Central memory CD8-positive, alpha-beta T cell (primary cell): ENCODE measurements at regions not wholly inside any gene's neighbourhood (a gene's known extent, or its start where the extent isn't known, plus 50 kb on each side); places are given as distances from the start of the nearest gene placed in this dataset.

Experiments used
- ATAC-seq: fragments of 150-1000 bp; cut with Tn5 transposase; replicated peaks from 2 replicates; pipeline ENCODE4 v1.10.0; 2022; ENCODE audit warnings: mild to moderate bottlenecking, moderate FRiP score, moderate number of reproducible peaks; ENCODE audit not compliant: poor library complexity, severe bottlenecking; ENCODE audit errors: extremely low read depth
- DNase-seq, 2 donors: peaks; one replicate each; pipeline ENCODE4 v3.0.0; 2021; ENCODE audit warnings: low spot score in 2 of 2
- H3K27ac Mint-ChIP-seq: one replicate; pipeline ENCODE4 v1.8.0; 2022; ENCODE audit warnings: low read depth, mild to moderate bottlenecking, moderate library complexity, mixed read lengths
- H3K27me3 Mint-ChIP-seq: one replicate; pipeline ENCODE4 v1.8.0; 2022; ENCODE audit warnings: mixed read lengths
- H3K36me3 Mint-ChIP-seq: one replicate; pipeline ENCODE4 v1.8.0; 2022; ENCODE audit warnings: mild to moderate bottlenecking, moderate library complexity, mixed read lengths; ENCODE audit not compliant: insufficient read depth
- H3K4me1 Mint-ChIP-seq: one replicate; pipeline ENCODE4 v1.8.0; 2022; ENCODE audit warnings: mixed read lengths
- H3K4me3 Mint-ChIP-seq: one replicate; pipeline ENCODE4 v1.8.0; 2022; ENCODE audit warnings: mild to moderate bottlenecking, moderate library complexity, mixed read lengths
- H3K9me3 Mint-ChIP-seq: one replicate; pipeline ENCODE4 v1.8.0; 2022; ENCODE audit warnings: mixed read lengths

GRCh38 chr15:39078026-39078425 lies 502.9 kb upstream of the THBS1 start:
- no peaks in the 10 kb centered on the region for H3K36me3 Mint-ChIP-seq
- no peak overlapping the region for H3K27ac Mint-ChIP-seq

GRCh38 chr15:39079296-39079847 lies 501.5 kb upstream of the THBS1 start:
- peaks cover 54% of the 10 kb centered on the region for H3K27me3 Mint-ChIP-seq
- H3K27ac Mint-ChIP-seq = no peak overlapping the region
- DNase-seq (no peak), ATAC-seq (no peak)
- no peaks in the 10 kb centered on the region for H3K9me3 Mint-ChIP-seq
- H3K36me3 Mint-ChIP-seq = no peaks in the 10 kb centered on the region
- H3K4me1 Mint-ChIP-seq = no peaks in the 10 kb centered on the region
- H3K4me3 Mint-ChIP-seq = no peak overlapping the region

More at GRCh38 chr15:39078026-39078425, 502.9 kb upstream of the THBS1 start:
- no peak for DNase-seq
- ATAC-seq = no peak
- H3K9me3 Mint-ChIP-seq = no peaks in the 10 kb centered on the region
- H3K4me1 Mint-ChIP-seq = no peaks in the 10 kb centered on the region
- no peak overlapping the region for H3K4me3 Mint-ChIP-seq
- H3K27me3 Mint-ChIP-seq = peaks cover 59% of the 10 kb centered on the region

- Mint-ChIP-seq H3K4me3 (no peak overlapping the region), H3K27me3 (peaks cover 37% of the 10 kb centered on the region), H3K9me3 (no peaks in the 10 kb centered on the region), H3K36me3 (no peaks in the 10 kb centered on the region), H3K4me1 (no peaks in the 10 kb centered on the region), H3K27ac (no peak overlapping the region)
- no peak for DNase-seq
- no peak for ATAC-seq
These were observed 497.7 kb upstream of the THBS1 start for GRCh38 chr15:39083213-39083612.

- Mint-ChIP-seq H3K36me3 (no peaks in the 10 kb centered on the region), H3K27me3 (peaks cover 44% of the 10 kb centered on the region), H3K27ac (no peak overlapping the region), H3K4me3 (no peak overlapping the region), H3K9me3 (no peaks in the 10 kb centered on the region), H3K4me1 (no peaks in the 10 kb centered on the region)
- ATAC-seq = peak; percentile 46
- DNase-seq = no peak
These were observed 496.0 kb upstream of the THBS1 start for GRCh38 chr15:39084674-39085530.

GRCh38 chr15:39086641-39087040 lies 494.2 kb upstream of the THBS1 start:
- no peak overlapping the region for H3K27ac Mint-ChIP-seq
- peaks cover 43% of the 10 kb centered on the region for H3K27me3 Mint-ChIP-seq
- no peak for ATAC-seq
- no peaks in the 10 kb centered on the region for H3K36me3 Mint-ChIP-seq
- no peak overlapping the region for H3K4me3 Mint-ChIP-seq
- H3K9me3 Mint-ChIP-seq = no peaks in the 10 kb centered on the region
- no peaks in the 10 kb centered on the region for H3K4me1 Mint-ChIP-seq
- DNase-seq = no peak

GRCh38 chr15:39088156-39088555 lies 492.7 kb upstream of the THBS1 start:
- Mint-ChIP-seq H3K4me1 (no peaks in the 10 kb centered on the region), H3K36me3 (no peaks in the 10 kb centered on the region), H3K4me3 (no peak overlapping the region), H3K9me3 (no peaks in the 10 kb centered on the region), H3K27me3 (peaks cover 36% of the 10 kb centered on the region), H3K27ac (no peak overlapping the region)
- DNase-seq (no peak), ATAC-seq (no peak)

- no peak for ATAC-seq
- no peaks in the 10 kb centered on the region for H3K36me3 Mint-ChIP-seq
- H3K27ac Mint-ChIP-seq = no peak overlapping the region
- no peaks in the 10 kb centered on the region for H3K4me1 Mint-ChIP-seq
- H3K9me3 Mint-ChIP-seq = no peaks in the 10 kb centered on the region
- no peak overlapping the region for H3K4me3 Mint-ChIP-seq
- DNase-seq = no peak
- H3K27me3 Mint-ChIP-seq = peaks cover 36% of the 10 kb centered on the region
These were observed 488.5 kb upstream of the THBS1 start for GRCh38 chr15:39092354-39092753.

GRCh38 chr15:39092761-39093160 lies 488.1 kb upstream of the THBS1 start:
- H3K27me3 Mint-ChIP-seq = peaks cover 38% of the 10 kb centered on the region
- DNase-seq (no peak), ATAC-seq (no peak)
- H3K4me1 Mint-ChIP-seq = no peaks in the 10 kb centered on the region
- no peaks in the 10 kb centered on the region for H3K9me3 Mint-ChIP-seq
- H3K27ac Mint-ChIP-seq = no peak overlapping the region
- no peaks in the 10 kb centered on the region for H3K36me3 Mint-ChIP-seq
- H3K4me3 Mint-ChIP-seq = no peak overlapping the region

GRCh38 chr15:39094116-39094515 lies 486.8 kb upstream of the THBS1 start:
- Mint-ChIP-seq H3K4me3 (no peak overlapping the region), H3K27ac (no peak overlapping the region), H3K9me3 (no peaks in the 10 kb centered on the region), H3K27me3 (peaks cover 42% of the 10 kb centered on the region), H3K4me1 (no peaks in the 10 kb centered on the region), H3K36me3 (no peaks in the 10 kb centered on the region)
- DNase-seq (no peak), ATAC-seq (no peak)

GRCh38 chr15:39095218-39095879 lies 485.5 kb upstream of the THBS1 start:
- DNase-seq (no peak), ATAC-seq (no peak)
- H3K4me3 Mint-ChIP-seq = no peak overlapping the region
- no peaks in the 10 kb centered on the region for H3K4me1 Mint-ChIP-seq
- H3K27ac Mint-ChIP-seq = no peak overlapping the region
- H3K27me3 Mint-ChIP-seq = peaks cover 44% of the 10 kb centered on the region
- no peaks in the 10 kb centered on the region for H3K36me3 Mint-ChIP-seq
- H3K9me3 Mint-ChIP-seq = no peaks in the 10 kb centered on the region

- Mint-ChIP-seq H3K27ac (no peak overlapping the region), H3K9me3 (no peaks in the 10 kb centered on the region), H3K36me3 (no peaks in the 10 kb centered on the region), H3K4me3 (no peak overlapping the region), H3K27me3 (peaks cover 40% of the 10 kb centered on the region), H3K4me1 (no peaks in the 10 kb centered on the region)
- ATAC-seq = no peak
- DNase-seq = no peak
These were observed 484.2 kb upstream of the THBS1 start for GRCh38 chr15:39096608-39097205.

GRCh38 chr15:39099524-39099923 lies 481.4 kb upstream of the THBS1 start:
- Mint-ChIP-seq H3K4me3 (no peak overlapping the region), H3K27ac (no peak overlapping the region), H3K27me3 (peaks cover 54% of the 10 kb centered on the region), H3K36me3 (no peaks in the 10 kb centered on the region), H3K9me3 (peaks cover 6% of the 10 kb centered on the region), H3K4me1 (no peaks in the 10 kb centered on the region)
- ATAC-seq (no peak), DNase-seq (no peak)
